ENCODE measurements at regions not wholly inside any gene's neighbourhood (a gene's known extent, or its start where the extent isn't known, plus 50 kb on each side); places are given as distances from the start of the nearest gene placed in this dataset.

- TF ChIP-seq REST (tag by site-specific recombination; IDR thresholded peaks at IDR 0.05) (no peak), TCF7L2 (IDR thresholded peaks at IDR 0.05; ENCODE audit: borderline replicate concordance, low read depth, low read length) (no peak), ZNF140 (tag by site-specific recombination; IDR thresholded peaks at IDR 0.05) (no peak), ZBTB26 (tag by site-specific recombination; optimal IDR thresholded peaks at IDR 0.05) (no peak), ZNF707 (tag by site-specific recombination; IDR thresholded peaks at IDR 0.05) (no peak)
Observed at GRCh38 chr10:22071332-22071731, 67.8 kb upstream of the DNAJC1 start.
